ENCODE measurements at regions not wholly inside any gene's neighbourhood (a gene's known extent, or its start where the extent isn't known, plus 50 kb on each side); places are given as distances from the start of the nearest gene placed in this dataset.

GRCh38 chr20:12660918-12661317 lies 347.9 kb upstream of the SPTLC3 start:
- Histone ChIP-seq H3K9ac (ENCODE audit: extremely low read depth, insufficient read length, low read length) (no peak overlapping the region), H3K4me2 (ENCODE audit: insufficient read depth, insufficient read length, low read length) (no peak overlapping the region), H2BK20ac (ENCODE audit: low read depth, low read length, poor library complexity, severe bottlenecking) (no peak overlapping the region), H4K8ac (replicated peaks; ENCODE audit: insufficient read length, low read depth, low read length) (no peak overlapping the region), H3K23me2 (ENCODE audit: insufficient read length, low read depth, low read length, poor library complexity, severe bottlenecking) (no peaks in the 10 kb centered on the region), H2AFZ (ENCODE audit: low read length) (no peak overlapping the region), H3T11ph (ENCODE audit: low read length) (no peak overlapping the region), H3K27me3 (ENCODE audit: insufficient read depth, low read length) (no peaks in the 10 kb centered on the region), H2BK12ac (ENCODE audit: insufficient read length, low read depth, low read length) (no peak overlapping the region), H3K79me2 (ENCODE audit: insufficient read depth, low read length) (no peaks in the 10 kb centered on the region), H2BK15ac (ENCODE audit: low read depth, low read length) (no peak overlapping the region), H3K18ac (ENCODE audit: insufficient read length, low read depth, low read length) (no peak overlapping the region), H3K14ac (ENCODE audit: insufficient read depth, low read length) (no peak overlapping the region), H2BK120ac (ENCODE audit: low read depth, low read length, poor library complexity, severe bottlenecking) (no peak overlapping the region), H3K4ac (ENCODE audit: low read depth, low read length) (no peak overlapping the region), H3K23ac (ENCODE audit: insufficient read length, low read depth, low read length) (no peak overlapping the region), H3K4me1 (ENCODE audit: insufficient read depth, low read length) (peaks cover 2% of the 10 kb centered on the region; the same call in 1 of the 2 replicates), H4K20me1 (ENCODE audit: control insufficient read depth, insufficient read depth, insufficient read length) (no peaks in the 10 kb centered on the region), H3K79me1 (ENCODE audit: insufficient read depth, low read depth, low read length, poor library complexity, severe bottlenecking) (no peaks in the 10 kb centered on the region), H4K5ac (ENCODE audit: insufficient read length, low read depth, low read length) (no peak overlapping the region), H3K56ac (ENCODE audit: insufficient read length, low read depth, low read length) (no peak overlapping the region), H2AK5ac (ENCODE audit: insufficient read length, low read length) (no peak overlapping the region), H2BK5ac (ENCODE audit: insufficient read length, low read length) (no peak overlapping the region), H3K9me3 (ENCODE audit: control insufficient read depth, low read depth, low read length) (no peaks in the 10 kb centered on the region), H3K27ac (ENCODE audit: insufficient read length, low read depth, low read length) (no peak overlapping the region), H4K91ac (ENCODE audit: insufficient read length, low read depth, low read length) (no peak overlapping the region)
- Mint-ChIP-seq H3K36me3 (ENCODE audit: insufficient read depth in 1 of 3, low read depth in 3 of 3) (peaks cover 0 to 11% (median 3%) of the 10 kb centered on the region in 3 experiments; a peak in 5 of 7 replicates), H3K4me3 (no peak overlapping the region), H3K9me3 (peaks cover 3 to 12% of the 10 kb centered on the region in 2 experiments; a peak in 4 of 5 replicates), H3K27ac (no peak overlapping the region), H3K27me3 (ENCODE audit: low read depth) (peaks cover 4% of the 10 kb centered on the region), H3K4me1 (peaks cover 3 to 7% of the 10 kb centered on the region in 2 experiments; a peak in 3 of 4 replicates)
- peak; percentile 71 for TF ChIP-seq CTCF (conservative IDR thresholded peaks at IDR 0.05)
- peak; percentile 56 for DNase-seq
- no CpG with 5 or more reads among the region's 2 CpGs for WGBS (ENCODE audit: extremely low coverage, insufficient read length, low lambda C conversion rate)
